Spleen (tissue), 11 donors: ENCODE measurements at regions not wholly inside any gene's neighbourhood (a gene's known extent, or its start where the extent isn't known, plus 50 kb on each side); places are given as distances from the start of the nearest gene placed in this dataset.

ENCODE experiments used
- DNase-seq: peaks from one replicate; pipeline ENCODE4 v3.0.0-alpha.2; 2020
- H3K27ac ChIP-seq, 8 donors: fragments of 200-600 bp; sonication (generic) in 7 of 8; 1 replicate in 4 of 8; 2 replicates in 4 of 8; pipeline versions ENCODE4 v1.5.0 to v1.8.0; 2016 to 2021; ENCODE audit warnings: inconsistent platforms in 4 of 8, mild to moderate bottlenecking in 4 of 8, moderate library complexity in 1 of 8
- H3K27me3 ChIP-seq, 7 donors: fragments of 200-600 bp; sonication (generic) in 6 of 7; replicated peaks in 1 of 7; 1 replicate in 4 of 7; 2 replicates in 3 of 7; pipeline versions ENCODE4 v1.5.0 to v1.8.0; 2016 to 2021; ENCODE audit warnings: inconsistent platforms in 3 of 7, mild to moderate bottlenecking in 1 of 7
- H3K36me3 ChIP-seq, 6 donors: fragments of 200-600 bp; sonication (generic) in 5 of 6; 1 replicate in 4 of 6; 2 replicates in 2 of 6; pipeline versions ENCODE4 v1.5.0 to v1.8.0; 2016 to 2021; ENCODE audit warnings: inconsistent platforms in 2 of 6
- H3K4me1 ChIP-seq, 6 donors: fragments of 200-600 bp; sonication (generic) in 5 of 6; 1 replicate in 3 of 6; 2 replicates in 3 of 6; pipeline versions ENCODE4 v1.5.0 to v1.8.0; 2016 to 2021; ENCODE audit warnings: inconsistent platforms in 3 of 6
- H3K4me3 ChIP-seq, 8 donors: fragments of 200-600 bp; sonication (generic) in 7 of 8; 1 replicate in 4 of 8; 2 replicates in 4 of 8; pipeline versions ENCODE4 v1.5.0 to v1.8.0; 2016 to 2021; ENCODE audit warnings: inconsistent platforms in 4 of 8, mild to moderate bottlenecking in 4 of 8, moderate library complexity in 2 of 8
- H3K9me3 ChIP-seq, 8 donors: fragments of 200-600 bp; sonication (generic) in 7 of 8; 1 replicate in 4 of 8; 2 replicates in 4 of 8; pipeline versions ENCODE4 v1.5.0 to v1.8.0; 2016 to 2021; ENCODE audit warnings: inconsistent platforms in 4 of 8
- CTCF ChIP-seq, 11 experiments: fragments of 200-600 bp in 7 of 11; fragments of 450-650 bp in 4 of 11; sonication (generic) in 4 of 11; IDR thresholded peaks in 8 of 11; conservative IDR thresholded peaks in 3 of 11; 1 replicate in 7 of 11; 2 replicates in 4 of 11; pipeline versions ENCODE4 v1.4.0 to v1.8.0; 2016 to 2021; ENCODE audit warnings: antibody characterized with exemption in 11 of 11, inconsistent platforms in 4 of 11, mild to moderate bottlenecking in 1 of 11
- POLR2A ChIP-seq, 3 donors: fragments of 450-650 bp; IDR thresholded peaks; one replicate each; pipeline ENCODE4 v1.5.1; 2017; ENCODE audit warnings: antibody characterized with exemption in 3 of 3, mild to moderate bottlenecking in 1 of 3
- POLR2AphosphoS5 ChIP-seq, 3 donors: sonication (generic); formaldehyde crosslinking; IDR thresholded peaks; one replicate each; pipeline ENCODE4 v1.5.1; 2017; ENCODE audit warnings: antibody characterized with exemption in 3 of 3
- WGBS, 5 donors: extraction: QIAGEN DNeasy Blood & Tissue Kit in 3 of 5; methylation state at CpG; one replicate each; pipeline versions ENCODE4 v1.1.5 to v1.1.7; 2013 to 2018; 5-methylcytosine and 5-hydroxymethylcytosine counted together
- intact Hi-C: fragments of 100-400 bp; cut with DNase I; formaldehyde crosslinking; loops from one replicate; pipeline ENCODE4 v1.15.0; 2023; ENCODE audit warnings: low total_unique reads
- donor health status: healthy with polysubstance abuse.
- donor health status: DM: no; HTN: no; CAD: no; lungs with moderate emphysema.
- donor health status: DM: no; HTN: no; CAD: no.
- donor health status: Bipolar disorder and iron deficiency.
- donor health status: healthy.
- donor health status: DM: no; HTN: no; CAD: no.
- donor health status: DM: yes; HTN: yes; CAD: no.

DNA sequence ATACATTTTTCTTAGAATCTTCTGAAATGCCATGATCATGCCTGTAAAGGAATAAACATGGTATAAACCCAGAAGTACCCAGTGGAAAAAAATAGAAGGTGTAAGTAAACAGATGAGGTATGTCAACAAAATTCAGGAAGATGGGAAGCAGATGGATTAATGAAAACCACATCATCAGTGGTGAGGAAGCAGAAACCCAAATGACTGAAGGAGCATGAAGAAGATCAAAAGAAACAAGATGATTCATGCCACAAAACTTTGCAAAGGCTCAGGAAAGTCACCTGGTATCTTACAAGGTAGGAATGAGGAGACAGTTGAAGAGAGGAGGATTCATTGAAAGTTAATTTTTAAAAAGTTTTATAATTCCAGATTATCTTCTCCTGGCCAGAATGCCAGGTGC, 132.8 kb upstream of the PAPPA start:
- H3K9me3 ChIP-seq: no peaks in the 10 kb centered on the region
- H3K27me3 ChIP-seq: no peaks in the 10 kb centered on the region
- intact Hi-C loops: no loop called here
- no peak overlapping the region for H3K4me3 ChIP-seq
- H3K4me1 ChIP-seq: no peaks in the 10 kb centered on the region
- no peak for TF ChIP-seq POLR2AphosphoS5 (IDR thresholded peaks at IDR 0.05)
- TF ChIP-seq CTCF (IDR thresholded peaks at IDR 0.05 in 8 of 11, conservative IDR thresholded peaks at IDR 0.05 in 3 of 11): no peak
- TF ChIP-seq POLR2A (IDR thresholded peaks at IDR 0.05): no peak
- H3K36me3 ChIP-seq: no peaks in the 10 kb centered on the region
- no peak overlapping the region for H3K27ac ChIP-seq
- no peak for DNase-seq

- Histone ChIP-seq H3K4me3 (no peak overlapping the region), H3K27me3 (no peaks in the 10 kb centered on the region), H3K4me1 (no peaks in the 10 kb centered on the region), H3K27ac (no peak overlapping the region), H3K36me3 (no peaks in the 10 kb centered on the region), H3K9me3 (peaks cover 0 to 28% (median 16%) of the 10 kb centered on the region in 8 donors)
- TF ChIP-seq POLR2AphosphoS5 (IDR thresholded peaks at IDR 0.05) (no peak), POLR2A (IDR thresholded peaks at IDR 0.05) (no peak), CTCF (IDR thresholded peaks at IDR 0.05 in 8 of 11, conservative IDR thresholded peaks at IDR 0.05 in 3 of 11) (no peak)
- no peak for DNase-seq
- intact Hi-C loops: no loop called here
- 68 to 94% (median 76%) methylated on average over 1 of the region's 1 CpG for WGBS, 5 donors
Observed at GRCh38 chr9:116027096-116027495, 126.5 kb upstream of the PAPPA start.

DNA sequence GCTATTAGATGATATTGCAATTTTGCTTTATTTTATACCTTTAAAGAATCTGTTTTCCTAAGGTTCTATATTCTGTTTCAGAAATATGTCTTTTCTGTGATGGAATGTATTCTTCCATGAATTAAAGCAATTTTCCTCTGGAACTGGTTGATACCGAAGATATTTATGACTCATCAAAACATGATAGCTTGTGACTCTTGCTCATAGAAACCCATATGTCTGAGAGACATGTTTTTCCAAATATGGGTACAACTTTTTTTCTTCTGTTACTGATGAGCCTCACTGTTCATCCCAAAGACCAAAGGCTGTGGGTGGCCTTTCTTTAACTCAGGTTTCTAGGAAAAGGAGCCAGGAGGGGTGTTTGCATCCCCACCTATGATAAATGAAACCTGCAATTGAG, 126.1 kb upstream of the PAPPA start:
- 78 to 92% (median 87%) methylated on average over 1 of the region's 1 CpG for WGBS, 5 donors
- no peak for DNase-seq
- no peaks in the 10 kb centered on the region for H3K27me3 ChIP-seq
- no peak overlapping the region for H3K4me3 ChIP-seq
- intact Hi-C loops: no loop called here
- TF ChIP-seq POLR2AphosphoS5 (IDR thresholded peaks at IDR 0.05) (no peak), POLR2A (IDR thresholded peaks at IDR 0.05) (no peak), CTCF (IDR thresholded peaks at IDR 0.05 in 8 of 11, conservative IDR thresholded peaks at IDR 0.05 in 3 of 11) (no peak)
- H3K9me3 ChIP-seq: peaks cover 0 to 28% (median 16%) of the 10 kb centered on the region in 8 donors
- H3K36me3 ChIP-seq: no peaks in the 10 kb centered on the region
- H3K4me1 ChIP-seq: no peaks in the 10 kb centered on the region
- no peak overlapping the region for H3K27ac ChIP-seq

DNA sequence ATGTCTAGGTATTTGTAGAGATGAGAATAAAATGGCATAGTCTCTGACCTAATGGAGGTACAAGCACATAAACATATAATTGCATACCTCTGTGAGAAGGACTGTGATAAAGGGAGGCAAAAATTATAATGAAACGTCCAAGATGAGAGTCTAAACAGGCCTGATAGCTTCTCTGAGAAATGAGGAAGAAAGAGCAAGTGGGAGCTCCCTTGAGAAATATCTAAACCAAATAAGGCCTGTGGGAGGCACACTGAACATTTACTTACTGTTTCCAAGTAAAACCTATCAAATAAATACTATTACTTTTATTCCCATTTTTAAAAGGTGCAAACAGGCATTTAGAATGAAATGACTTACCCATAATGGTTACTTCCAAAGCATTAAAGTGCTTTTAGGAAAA, 125.6 kb upstream of the PAPPA start:
- intact Hi-C loops: no loop called here
- 33 to 51% (median 40%) methylated on average over 1 of the region's 1 CpG for WGBS, 5 donors

More for the DNA sequence above, 125.6 kb upstream of the PAPPA start:
- no peaks in the 10 kb centered on the region for H3K27me3 ChIP-seq
- H3K9me3 ChIP-seq: peaks cover 0 to 28% (median 16%) of the 10 kb centered on the region in 8 donors
- no peaks in the 10 kb centered on the region for H3K4me1 ChIP-seq
- DNase-seq: no peak
- no peak overlapping the region for H3K27ac ChIP-seq
- H3K36me3 ChIP-seq: no peaks in the 10 kb centered on the region
- TF ChIP-seq CTCF (IDR thresholded peaks at IDR 0.05 in 8 of 11, conservative IDR thresholded peaks at IDR 0.05 in 3 of 11) (no peak), POLR2AphosphoS5 (IDR thresholded peaks at IDR 0.05) (no peak), POLR2A (IDR thresholded peaks at IDR 0.05) (no peak)
- H3K4me3 ChIP-seq: no peak overlapping the region
